IMR-90 (cell line): ENCODE measurements at regions not wholly inside any gene's neighbourhood (a gene's known extent, or its start where the extent isn't known, plus 50 kb on each side); places are given as distances from the start of the nearest gene placed in this dataset.

ENCODE experiments used
- ATAC-seq: fragments of 200-7000 bp; cut with Tn5 transposase; 2 replicates; pipeline ENCODE4 v1.9.1; 2020; ENCODE audit warnings: low read depth, mild to moderate bottlenecking, moderate library complexity
- BruUV-seq: library from RNA; stranded (reverse); fragments of 400-500 nt; replicated peaks from 2 replicates; lab custom pipeline; 2021; lab: Mats Ljungman, UMichigan
- CTCF ChIA-PET: fragments of 300-600 bp; formaldehyde crosslinking; extraction: SDS; loops from one replicate; lab custom pipeline; 2021; ENCODE audit warnings: antibody characterized with exemption; lab: Yijun Ruan, JAX
- POLR2A ChIA-PET: fragments of 300-600 bp; sonication (Branson Sonifier 250); formaldehyde crosslinking; loops from one replicate; lab custom pipeline; 2022; ENCODE audit warnings: antibody characterized with exemption; ENCODE audit not compliant: unreplicated experiment; lab: Charles Lee
- DNase-seq: peaks from one replicate; pipeline ENCODE4 v3.0.0; 2013
- H2AFZ ChIP-seq: replicated peaks from 2 replicates; pipeline ENCODE3; 2013; ENCODE audit warnings: low read length, mild to moderate bottlenecking; ENCODE audit not compliant: poor library complexity
- H2AK5ac ChIP-seq: 2 replicates; pipeline ENCODE4 v1.6.1; 2013; ENCODE audit warnings: low read depth, low read length, inconsistent platforms
- H2AK9ac ChIP-seq: replicated peaks from 2 replicates; pipeline ENCODE3; 2013; ENCODE audit warnings: mild to moderate bottlenecking, low read depth, low read length, moderate library complexity; ENCODE audit not compliant: poor library complexity
- H2BK120ac ChIP-seq: 2 replicates; pipeline ENCODE4 v1.6.1; 2013; ENCODE audit warnings: low read depth, low read length, inconsistent platforms
- H2BK15ac ChIP-seq: 3 replicates; pipeline ENCODE4 v1.6.1; 2013; ENCODE audit warnings: low read depth, low read length, inconsistent platforms
- H2BK20ac ChIP-seq: 2 replicates; pipeline ENCODE4 v1.6.1; 2013; ENCODE audit warnings: low read depth, mild to moderate bottlenecking, inconsistent platforms, low read length, moderate library complexity
- H2BK5ac ChIP-seq: 2 replicates; pipeline ENCODE4 v1.6.1; 2013; ENCODE audit warnings: mild to moderate bottlenecking, low read depth, low read length, inconsistent platforms; ENCODE audit not compliant: poor library complexity, severe bottlenecking
- H3K14ac ChIP-seq: replicated peaks from 2 replicates; pipeline ENCODE4 v1.6.1; 2013; ENCODE audit warnings: low read depth, low read length, inconsistent platforms
- H3K18ac ChIP-seq: 2 replicates; pipeline ENCODE4 v1.6.1; 2013; ENCODE audit warnings: low read depth, low read length, control low read depth
- H3K23ac ChIP-seq: 2 replicates; pipeline ENCODE4 v1.6.1; 2013; ENCODE audit warnings: low read depth, low read length, inconsistent platforms
- H3K27ac ChIP-seq: 2 replicates; pipeline ENCODE4 v1.5.1; 2013; ENCODE audit warnings: mild to moderate bottlenecking, control low read depth, low read length; ENCODE audit not compliant: insufficient read depth
- H3K27me3 ChIP-seq: 2 replicates; pipeline ENCODE4 v1.6.1; 2013; ENCODE audit warnings: low read length; ENCODE audit not compliant: control insufficient read depth, insufficient read depth
- H3K36me3 ChIP-seq: 2 replicates; pipeline ENCODE4 v1.6.1; 2013; ENCODE audit warnings: low read length, mixed read lengths; ENCODE audit not compliant: control insufficient read depth, insufficient read depth
- H3K4ac ChIP-seq: 2 replicates; pipeline ENCODE4 v1.6.1; 2013; ENCODE audit warnings: low read depth, low read length, inconsistent platforms
- H3K4me1 ChIP-seq: 2 replicates; pipeline ENCODE4 v1.6.1; 2013; ENCODE audit warnings: low read length, mixed read lengths; ENCODE audit not compliant: control insufficient read depth, insufficient read depth
- H3K4me2 ChIP-seq: 2 replicates; pipeline ENCODE4 v1.6.1; 2013; ENCODE audit warnings: low read depth, mild to moderate bottlenecking, control low read depth, low read length, moderate library complexity
- H3K4me3 ChIP-seq: 2 replicates; pipeline ENCODE4 v1.5.1; 2013; ENCODE audit warnings: low read depth, mild to moderate bottlenecking, control low read depth, low read length, moderate library complexity; ENCODE audit not compliant: insufficient read depth
- H3K56ac ChIP-seq: 2 replicates; pipeline ENCODE4 v1.6.1; 2013; ENCODE audit warnings: low read length, inconsistent platforms; ENCODE audit not compliant: insufficient read depth; ENCODE audit errors: extremely low read depth
- H3K79me1 ChIP-seq, 2 experiments: 2 replicates each; pipeline ENCODE4 v1.6.1; 2013; ENCODE audit warnings: low read length in 2 of 2, inconsistent platforms in 1 of 2, low read depth in 1 of 2
- H3K9ac ChIP-seq: 2 replicates; pipeline ENCODE4 v1.6.1; 2013; ENCODE audit warnings: low read depth, low read length, control low read depth
- H3K9me1 ChIP-seq: 2 replicates; pipeline ENCODE4 v1.6.1; 2013; ENCODE audit warnings: low read length, inconsistent platforms; ENCODE audit not compliant: insufficient read depth
- H3K9me3 ChIP-seq: 2 replicates; pipeline ENCODE4 v1.6.1; 2013; ENCODE audit warnings: low read length; ENCODE audit not compliant: control insufficient read depth, insufficient read depth
- H4K20me1 ChIP-seq: 2 replicates; pipeline ENCODE4 v1.6.1; 2013; ENCODE audit warnings: low read length, inconsistent platforms; ENCODE audit not compliant: insufficient read depth
- H4K5ac ChIP-seq: 2 replicates; pipeline ENCODE4 v1.6.1; 2013; ENCODE audit warnings: mild to moderate bottlenecking, low read depth, low read length, control low read depth
- H4K8ac ChIP-seq, 2 experiments: 2 replicates each; pipeline ENCODE4 v1.6.1; 2013; ENCODE audit warnings: low read depth in 2 of 2, low read length in 2 of 2, control low read depth in 1 of 2, inconsistent platforms in 1 of 2
- H4K91ac ChIP-seq: 2 replicates; pipeline ENCODE4 v1.6.1; 2013; ENCODE audit warnings: low read depth, low read length, inconsistent platforms; ENCODE audit not compliant: insufficient read depth
- CEBPB ChIP-seq: IDR thresholded peaks from 2 replicates; pipeline ENCODE4 v1.6.1; 2012; ENCODE audit warnings: low read depth, low read length, improper control_type of control experiment
- FOS ChIP-seq: fragments of 150-350 bp; IDR thresholded peaks from 2 replicates; pipeline ENCODE4 v1.6.1; 2016; ENCODE audit warnings: low read depth, low read length
- MAZ ChIP-seq: IDR thresholded peaks from 2 replicates; pipeline ENCODE4 v1.6.1; 2012; ENCODE audit warnings: low read depth, mild to moderate bottlenecking, low read length, improper control_type of control experiment, moderate library complexity, borderline replicate concordance
- MXI1 ChIP-seq: IDR thresholded peaks from 2 replicates; pipeline ENCODE4 v1.6.1; 2012; ENCODE audit warnings: low read depth, mild to moderate bottlenecking, low read length, moderate library complexity, borderline replicate concordance
- NFE2L2 ChIP-seq: fragments of 150-350 bp; IDR thresholded peaks from 2 replicates; pipeline ENCODE4 v1.6.1; 2016; ENCODE audit warnings: low read depth, mild to moderate bottlenecking, low read length
- RFX5 ChIP-seq: IDR thresholded peaks from 2 replicates; pipeline ENCODE4 v1.8.0; 2012; ENCODE audit warnings: low read depth, mild to moderate bottlenecking, low read length, moderate library complexity
- SMC3 ChIP-seq: fragments of 150-350 bp; IDR thresholded peaks from 2 replicates; pipeline ENCODE4 v1.6.1; 2016; ENCODE audit warnings: low read depth, mild to moderate bottlenecking, antibody characterized with exemption, low read length, moderate library complexity
- WGBS, 2 experiments: methylation state at CpG; one replicate each; pipeline versions ENCODE4 v1.1.5 to v1.1.7; 2013; ENCODE audit warnings: missing lambda C conversion rate in 2 of 2; ENCODE audit not compliant: insufficient read length in 1 of 2; ENCODE audit errors: extremely low coverage in 2 of 2; 5-methylcytosine and 5-hydroxymethylcytosine counted together
- dilution Hi-C: fragments of 300-500 bp; cut with HindIII; formaldehyde crosslinking; loops from one replicate; pipeline ENCODE4 v1.14.3; 2018; ENCODE audit warnings: low sequenced_read_pairs; ENCODE audit not compliant: unreplicated experiment
- in situ Hi-C: fragments of 300-500 bp; cut with MboI; formaldehyde crosslinking; loops from 3 replicates; pipeline ENCODE4 v1.14.3; 2019; ENCODE audit warnings: low sequenced_read_pairs, inconsistent platforms, mixed read lengths
- intact Hi-C: fragments of 100-400 bp; cut with micrococcal nuclease; formaldehyde crosslinking; loops from 2 replicates; pipeline ENCODE4 v1.10.0; 2022
- TF ChIP-seq, protein P1 (sequence below): conservative IDR thresholded peaks from 2 replicates; pipeline ENCODE4 v1.5.1; 2012; ENCODE audit warnings: mild to moderate bottlenecking, low read depth, low read length, improper control_type of control experiment
- TF ChIP-seq, protein P2 (sequence below): fragments of 150-350 bp; IDR thresholded peaks from 2 replicates; pipeline ENCODE4 v1.6.1; 2016; ENCODE audit warnings: low read depth, mild to moderate bottlenecking, low read length, moderate library complexity, borderline replicate concordance
- TF ChIP-seq, protein P3 (sequence below): fragments of 150-350 bp; IDR thresholded peaks from 2 replicates; pipeline ENCODE4 v1.6.1; 2017; ENCODE audit warnings: mild to moderate bottlenecking, antibody characterized with exemption, low read length, low read depth

DNA sequence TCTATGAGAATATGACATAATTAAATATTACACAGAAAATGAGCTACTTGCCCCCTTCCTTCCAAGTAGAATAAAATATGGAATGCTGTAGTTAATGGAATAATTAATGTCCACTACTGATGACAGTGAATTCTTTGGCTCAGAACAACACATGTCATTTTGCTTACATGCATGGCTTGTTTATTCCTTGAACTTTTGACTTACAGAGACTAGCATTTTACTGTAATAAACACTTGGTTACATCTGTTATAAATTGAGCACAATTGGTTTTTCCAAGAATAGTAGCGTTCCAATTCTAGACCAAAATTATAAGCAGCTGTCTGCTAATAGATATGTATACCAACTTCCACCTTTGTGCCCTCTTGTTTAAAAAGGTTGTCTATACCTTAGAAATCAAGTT lies 286.7 kb downstream of the OTUD1 start:
- Histone ChIP-seq H3K4ac (no peak overlapping the region), H3K79me1 (no peaks in the 10 kb centered on the region), H3K9ac (no peak overlapping the region), H3K36me3 (no peaks in the 10 kb centered on the region), H4K8ac (no peak overlapping the region), H3K4me3 (no peak overlapping the region), H2BK120ac (no peak overlapping the region), H3K56ac (no peak overlapping the region), H2AK5ac (no peak overlapping the region), H3K23ac (no peak overlapping the region), H2BK5ac (no peak overlapping the region), H4K91ac (no peak overlapping the region), H2AFZ (no peak overlapping the region), H2BK15ac (no peak overlapping the region), H4K5ac (no peak overlapping the region), H3K4me1 (no peaks in the 10 kb centered on the region), H4K20me1 (no peaks in the 10 kb centered on the region), H3K27me3 (no peaks in the 10 kb centered on the region), H3K27ac (no peak overlapping the region), H3K9me3 (peaks cover 9% of the 10 kb centered on the region), H2BK20ac (no peak overlapping the region), H3K9me1 (no peaks in the 10 kb centered on the region), H3K14ac (no peak overlapping the region), H2AK9ac (no peak overlapping the region), H3K4me2 (no peak overlapping the region), H3K18ac (no peak overlapping the region)
- no TSS peak for BruUV-seq
- CTCF ChIA-PET, result no interaction called here
- no peak for ATAC-seq
- in situ Hi-C loops, result no loop called here
- no peak for DNase-seq
- WGBS, 2 experiments, result no CpG with 5 or more reads among the region's 1 CpG
- dilution Hi-C loops, result no loop called here
- intact Hi-C loops, result no loop called here
- POLR2A ChIA-PET, result no interaction called here
- TF ChIP-seq RFX5, result no peak
- TF ChIP-seq FOS, result no peak
- TF ChIP-seq, protein P1, sequence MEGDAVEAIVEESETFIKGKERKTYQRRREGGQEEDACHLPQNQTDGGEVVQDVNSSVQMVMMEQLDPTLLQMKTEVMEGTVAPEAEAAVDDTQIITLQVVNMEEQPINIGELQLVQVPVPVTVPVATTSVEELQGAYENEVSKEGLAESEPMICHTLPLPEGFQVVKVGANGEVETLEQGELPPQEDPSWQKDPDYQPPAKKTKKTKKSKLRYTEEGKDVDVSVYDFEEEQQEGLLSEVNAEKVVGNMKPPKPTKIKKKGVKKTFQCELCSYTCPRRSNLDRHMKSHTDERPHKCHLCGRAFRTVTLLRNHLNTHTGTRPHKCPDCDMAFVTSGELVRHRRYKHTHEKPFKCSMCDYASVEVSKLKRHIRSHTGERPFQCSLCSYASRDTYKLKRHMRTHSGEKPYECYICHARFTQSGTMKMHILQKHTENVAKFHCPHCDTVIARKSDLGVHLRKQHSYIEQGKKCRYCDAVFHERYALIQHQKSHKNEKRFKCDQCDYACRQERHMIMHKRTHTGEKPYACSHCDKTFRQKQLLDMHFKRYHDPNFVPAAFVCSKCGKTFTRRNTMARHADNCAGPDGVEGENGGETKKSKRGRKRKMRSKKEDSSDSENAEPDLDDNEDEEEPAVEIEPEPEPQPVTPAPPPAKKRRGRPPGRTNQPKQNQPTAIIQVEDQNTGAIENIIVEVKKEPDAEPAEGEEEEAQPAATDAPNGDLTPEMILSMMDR, result no peak
- no peak for TF ChIP-seq CEBPB
- no peak for TF ChIP-seq MAZ
- TF ChIP-seq MXI1, result no peak
- TF ChIP-seq, protein P2, sequence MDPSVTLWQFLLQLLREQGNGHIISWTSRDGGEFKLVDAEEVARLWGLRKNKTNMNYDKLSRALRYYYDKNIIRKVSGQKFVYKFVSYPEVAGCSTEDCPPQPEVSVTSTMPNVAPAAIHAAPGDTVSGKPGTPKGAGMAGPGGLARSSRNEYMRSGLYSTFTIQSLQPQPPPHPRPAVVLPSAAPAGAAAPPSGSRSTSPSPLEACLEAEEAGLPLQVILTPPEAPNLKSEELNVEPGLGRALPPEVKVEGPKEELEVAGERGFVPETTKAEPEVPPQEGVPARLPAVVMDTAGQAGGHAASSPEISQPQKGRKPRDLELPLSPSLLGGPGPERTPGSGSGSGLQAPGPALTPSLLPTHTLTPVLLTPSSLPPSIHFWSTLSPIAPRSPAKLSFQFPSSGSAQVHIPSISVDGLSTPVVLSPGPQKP, result no peak
- TF ChIP-seq, protein P3, sequence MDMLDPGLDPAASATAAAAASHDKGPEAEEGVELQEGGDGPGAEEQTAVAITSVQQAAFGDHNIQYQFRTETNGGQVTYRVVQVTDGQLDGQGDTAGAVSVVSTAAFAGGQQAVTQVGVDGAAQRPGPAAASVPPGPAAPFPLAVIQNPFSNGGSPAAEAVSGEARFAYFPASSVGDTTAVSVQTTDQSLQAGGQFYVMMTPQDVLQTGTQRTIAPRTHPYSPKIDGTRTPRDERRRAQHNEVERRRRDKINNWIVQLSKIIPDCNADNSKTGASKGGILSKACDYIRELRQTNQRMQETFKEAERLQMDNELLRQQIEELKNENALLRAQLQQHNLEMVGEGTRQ, result no peak
- TF ChIP-seq SMC3, result no peak
- no peak for TF ChIP-seq NFE2L2
